H1 (cell line): ENCODE measurements at regions not wholly inside any gene's neighbourhood (a gene's known extent, or its start where the extent isn't known, plus 50 kb on each side); places are given as distances from the start of the nearest gene placed in this dataset.

ENCODE experiments used
- EGR1 ChIP-seq: IDR thresholded peaks from 2 replicates; pipeline ENCODE4 v1.6.1; 2011; ENCODE audit warnings: low read depth, low read length, borderline replicate concordance
- KDM1A ChIP-seq: fragments of 200-600, 300-600 bp; sonication (generic); IDR thresholded peaks from 2 replicates; pipeline ENCODE4 v1.7.1; 2016; ENCODE audit warnings: mild to moderate bottlenecking, low read length, borderline replicate concordance
- NRF1 ChIP-seq: IDR thresholded peaks from 2 replicates; pipeline ENCODE4 v1.6.1; 2011; ENCODE audit warnings: mild to moderate bottlenecking, low read depth, low read length, improper control_type of control experiment
- SP1 ChIP-seq: IDR thresholded peaks from 2 replicates; pipeline ENCODE4 v1.6.1; 2011; ENCODE audit warnings: low read depth, low read length
- TAF1 ChIP-seq: IDR thresholded peaks from 2 replicates; pipeline ENCODE4 v1.6.1; 2011; ENCODE audit warnings: mild to moderate bottlenecking, low read depth, low read length
- TAF7 ChIP-seq: optimal IDR thresholded peaks from 2 replicates; pipeline ENCODE3; 2011; ENCODE audit warnings: low read depth, mild to moderate bottlenecking, inconsistent platforms, low read length, moderate library complexity, borderline replicate concordance

- TF ChIP-seq KDM1A (no peak), TAF1 (no peak), NRF1 (no peak), SP1 (no peak), EGR1 (no peak), TAF7 (no peak)
These were observed 373.0 kb upstream of the LARGE1 start (continued) for GRCh38 chr22:34293324-34293723.
